MM.1S (cell line): ENCODE measurements at regions not wholly inside any gene's neighbourhood (a gene's known extent, or its start where the extent isn't known, plus 50 kb on each side); places are given as distances from the start of the nearest gene placed in this dataset.

ENCODE experiments used
- DNase-seq: peaks from one replicate; pipeline ENCODE4 v3.0.0-alpha.2; 2015
- H2AFZ ChIP-seq: fragments of 300-600 bp; sonication (generic); 2 replicates; pipeline ENCODE4 v1.6.0; 2016; ENCODE audit warnings: antibody characterized with exemption, low read length
- H3F3A ChIP-seq: fragments of 300-600 bp; sonication (generic); 2 replicates; pipeline ENCODE4 v1.6.1; 2016; ENCODE audit warnings: mild to moderate bottlenecking, antibody characterized with exemption, low read length, moderate library complexity, mixed read lengths; ENCODE audit not compliant: insufficient read depth
- H3K27ac ChIP-seq: fragments of 300-600 bp; sonication (generic); 2 replicates; pipeline ENCODE4 v1.5.1; 2016; ENCODE audit warnings: mild to moderate bottlenecking, low read length
- H3K27me3 ChIP-seq: fragments of 300-600 bp; sonication (generic); replicated peaks from 2 replicates; pipeline ENCODE4 v1.6.0; 2016; ENCODE audit warnings: low read length; ENCODE audit not compliant: insufficient read depth
- H3K36me3 ChIP-seq: fragments of 300-600 bp; sonication (generic); replicated peaks from 2 replicates; pipeline ENCODE4 v1.6.1; 2016; ENCODE audit warnings: mild to moderate bottlenecking, low read length, mixed read lengths; ENCODE audit not compliant: insufficient read depth
- H3K4me1 ChIP-seq: fragments of 300-600 bp; sonication (generic); 2 replicates; pipeline ENCODE4 v1.6.1; 2016; ENCODE audit warnings: low read length, mixed read lengths
- H3K4me2 ChIP-seq: fragments of 300-600 bp; sonication (generic); 2 replicates; pipeline ENCODE4 v1.6.0; 2016; ENCODE audit warnings: low read depth, low read length
- H3K4me3 ChIP-seq: fragments of 300-600 bp; sonication (generic); 2 replicates; pipeline ENCODE4 v1.5.1; 2016; ENCODE audit warnings: low read length, mixed read lengths
- H3K79me2 ChIP-seq: fragments of 300-600 bp; sonication (generic); 2 replicates; pipeline ENCODE4 v1.6.1; 2016; ENCODE audit warnings: mixed run types, low read length, mixed read lengths
- H3K9ac ChIP-seq: fragments of 300-600 bp; sonication (generic); 2 replicates; pipeline ENCODE4 v1.6.1; 2016; ENCODE audit warnings: low read length, mixed read lengths
- H3K9me2 ChIP-seq: fragments of 300-600 bp; sonication (generic); replicated peaks from 2 replicates; pipeline ENCODE4 v1.6.1; 2016; ENCODE audit warnings: mild to moderate bottlenecking, low read length, mixed read lengths; ENCODE audit not compliant: insufficient read depth
- H3K9me3 ChIP-seq: fragments of 300-600 bp; sonication (generic); replicated peaks from 2 replicates; pipeline ENCODE4 v1.6.1; 2016; ENCODE audit warnings: mild to moderate bottlenecking, low read length, mixed read lengths; ENCODE audit not compliant: insufficient read depth
- H4K20me1 ChIP-seq: fragments of 300-600 bp; sonication (generic); 2 replicates; pipeline ENCODE4 v1.6.1; 2016; ENCODE audit warnings: mild to moderate bottlenecking, low read length, moderate library complexity, mixed read lengths; ENCODE audit not compliant: insufficient read depth
- EZH2 ChIP-seq: fragments of 300-600 bp; sonication (generic); optimal IDR thresholded peaks from 2 replicates; pipeline ENCODE3; 2017; ENCODE audit warnings: low read depth, mild to moderate bottlenecking, antibody characterized with exemption, low read length, mixed read lengths
- EZH2phosphoT487 ChIP-seq: fragments of 300-600 bp; sonication (generic); IDR thresholded peaks from 2 replicates; pipeline ENCODE4 v1.6.1; 2018; ENCODE audit warnings: antibody characterized with exemption, low read length
- TF ChIP-seq, protein P1 (sequence below): fragments of 300-600 bp; sonication (generic); IDR thresholded peaks from 2 replicates; pipeline ENCODE4 v1.5.1; 2016; ENCODE audit warnings: antibody characterized with exemption, low read length, mixed read lengths

DNA sequence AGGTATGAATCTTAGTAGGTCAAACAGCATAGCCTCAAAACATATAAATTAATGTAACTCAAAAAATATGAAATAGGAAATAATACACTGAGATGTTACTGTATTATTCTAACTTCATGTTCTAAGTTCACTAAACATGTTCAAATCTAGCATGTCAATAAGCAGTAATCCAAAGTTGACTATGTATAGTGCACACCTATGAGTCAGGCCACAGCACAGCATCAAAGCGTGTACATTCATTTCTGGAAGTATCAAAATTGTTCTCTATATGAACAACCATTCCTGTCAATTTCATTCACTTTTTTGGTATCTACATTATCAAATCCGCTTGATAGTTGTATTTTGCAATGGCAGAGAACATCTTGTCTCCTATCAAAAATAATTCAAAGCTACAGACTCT is 418.9 kb upstream of the POM121L12 start:
- Histone ChIP-seq H3K4me1 (no peaks in the 10 kb centered on the region), H3K4me3 (no peak overlapping the region), H3K9me2 (no peaks in the 10 kb centered on the region), H3K79me2 (no peaks in the 10 kb centered on the region), H3K4me2 (no peak overlapping the region), H3K36me3 (no peaks in the 10 kb centered on the region), H3K27me3 (no peaks in the 10 kb centered on the region), H4K20me1 (no peaks in the 10 kb centered on the region), H3K27ac (no peak overlapping the region), H3F3A (no peaks in the 10 kb centered on the region), H3K9ac (no peak overlapping the region), H3K9me3 (no peaks in the 10 kb centered on the region), H2AFZ (no peak overlapping the region)
- TF ChIP-seq EZH2 (no peak), EZH2phosphoT487 (no peak)
- TF ChIP-seq, protein P1, sequence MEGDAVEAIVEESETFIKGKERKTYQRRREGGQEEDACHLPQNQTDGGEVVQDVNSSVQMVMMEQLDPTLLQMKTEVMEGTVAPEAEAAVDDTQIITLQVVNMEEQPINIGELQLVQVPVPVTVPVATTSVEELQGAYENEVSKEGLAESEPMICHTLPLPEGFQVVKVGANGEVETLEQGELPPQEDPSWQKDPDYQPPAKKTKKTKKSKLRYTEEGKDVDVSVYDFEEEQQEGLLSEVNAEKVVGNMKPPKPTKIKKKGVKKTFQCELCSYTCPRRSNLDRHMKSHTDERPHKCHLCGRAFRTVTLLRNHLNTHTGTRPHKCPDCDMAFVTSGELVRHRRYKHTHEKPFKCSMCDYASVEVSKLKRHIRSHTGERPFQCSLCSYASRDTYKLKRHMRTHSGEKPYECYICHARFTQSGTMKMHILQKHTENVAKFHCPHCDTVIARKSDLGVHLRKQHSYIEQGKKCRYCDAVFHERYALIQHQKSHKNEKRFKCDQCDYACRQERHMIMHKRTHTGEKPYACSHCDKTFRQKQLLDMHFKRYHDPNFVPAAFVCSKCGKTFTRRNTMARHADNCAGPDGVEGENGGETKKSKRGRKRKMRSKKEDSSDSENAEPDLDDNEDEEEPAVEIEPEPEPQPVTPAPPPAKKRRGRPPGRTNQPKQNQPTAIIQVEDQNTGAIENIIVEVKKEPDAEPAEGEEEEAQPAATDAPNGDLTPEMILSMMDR: no peak
- DNase-seq: no peak

DNA sequence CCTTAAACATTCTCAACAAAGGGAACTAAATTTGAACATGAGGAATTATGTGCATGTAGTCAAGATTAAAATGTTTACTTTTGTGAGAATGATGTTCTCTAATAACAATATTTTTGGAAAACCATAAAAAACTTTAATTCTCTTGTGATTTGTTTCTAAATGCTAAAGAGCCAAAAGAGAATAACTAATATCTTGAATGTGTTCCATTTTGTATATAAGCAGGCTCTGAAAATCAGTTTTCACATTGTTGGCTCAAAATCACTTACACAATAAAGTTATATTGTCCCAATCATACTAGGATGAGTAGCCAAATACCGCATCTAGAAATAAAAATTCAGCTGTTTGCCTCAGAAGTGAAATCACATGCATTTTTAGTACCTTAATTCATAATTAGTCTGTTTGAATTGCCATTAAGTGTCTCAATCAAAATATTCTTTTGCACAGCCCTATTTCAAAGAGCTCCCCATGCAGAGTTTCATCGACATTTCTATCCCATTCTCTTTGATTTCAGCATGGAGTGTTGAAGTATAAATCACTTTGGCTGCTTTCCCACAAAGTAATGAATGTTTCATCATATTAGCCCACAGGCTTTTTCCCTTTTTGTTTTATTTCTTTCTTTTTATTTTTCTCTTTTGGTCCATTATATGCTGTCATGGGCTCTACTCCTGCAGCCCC is 420.3 kb upstream of the POM121L12 start:
- Histone ChIP-seq H3K4me3 (no peak overlapping the region), H3K9ac (no peak overlapping the region), H2AFZ (no peak overlapping the region), H3K9me3 (no peaks in the 10 kb centered on the region), H3F3A (no peaks in the 10 kb centered on the region), H3K27me3 (no peaks in the 10 kb centered on the region), H3K9me2 (no peaks in the 10 kb centered on the region), H3K27ac (no peak overlapping the region), H3K79me2 (no peaks in the 10 kb centered on the region), H3K4me1 (no peaks in the 10 kb centered on the region), H3K36me3 (no peaks in the 10 kb centered on the region), H4K20me1 (no peaks in the 10 kb centered on the region), H3K4me2 (no peak overlapping the region)
- no peak for DNase-seq
- TF ChIP-seq, protein P1: no peak
- TF ChIP-seq EZH2 (no peak), EZH2phosphoT487 (no peak)

DNA sequence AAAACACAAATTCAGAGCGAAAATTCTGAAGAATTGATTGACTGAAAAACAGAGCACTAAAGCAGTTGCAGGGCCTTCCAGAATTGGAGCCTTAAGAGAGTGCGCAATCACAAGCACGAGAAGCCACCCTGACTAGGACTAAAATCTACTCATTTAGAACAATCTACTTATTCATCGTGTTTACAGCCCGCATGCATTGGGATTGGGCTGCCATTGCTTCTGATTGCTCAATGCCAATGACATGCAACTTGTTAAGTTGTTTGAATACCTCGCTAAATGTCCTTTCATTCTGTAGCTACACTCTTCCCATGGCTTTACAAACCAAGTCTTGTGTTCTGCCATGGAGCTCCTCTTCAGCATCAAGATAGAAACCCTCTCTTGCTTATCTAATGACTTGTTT is 425.9 kb upstream of the POM121L12 start:
- no peak overlapping the region for H3K9ac ChIP-seq
- no peak overlapping the region for H2AFZ ChIP-seq
- no peaks in the 10 kb centered on the region for H4K20me1 ChIP-seq
- no peaks in the 10 kb centered on the region for H3K79me2 ChIP-seq
- H3K4me1 ChIP-seq: no peaks in the 10 kb centered on the region
- no peak overlapping the region for H3K4me2 ChIP-seq
- H3F3A ChIP-seq: no peaks in the 10 kb centered on the region
- no peak overlapping the region for H3K27ac ChIP-seq
- H3K9me2 ChIP-seq: no peaks in the 10 kb centered on the region
- H3K9me3 ChIP-seq: no peaks in the 10 kb centered on the region
- DNase-seq: no peak
- no peak overlapping the region for H3K4me3 ChIP-seq
- H3K27me3 ChIP-seq: no peaks in the 10 kb centered on the region
- no peaks in the 10 kb centered on the region for H3K36me3 ChIP-seq
- TF ChIP-seq, protein P1: no peak
- TF ChIP-seq EZH2phosphoT487 (no peak), EZH2 (no peak)
